NCI-H2227 (cell line): ENCODE measurements at regions not wholly inside any gene's neighbourhood (a gene's known extent, or its start where the extent isn't known, plus 50 kb on each side); places are given as distances from the start of the nearest gene placed in this dataset.
"Not testable (repeated sequence)": the region's sequence is repeated elsewhere in the genome, so short reads cannot be mapped to it uniquely, and the experiment has no call there.

Experiments
- DNase-seq: peaks from one replicate; lab custom pipeline; 2025; ENCODE audit not compliant: unreplicated experiment; lab: John Stamatoyannopoulos, UW

- no peak for DNase-seq
Observed at GRCh38 chr16:14384745-14385144, 245.3 kb downstream of the PARN start.

DNA sequence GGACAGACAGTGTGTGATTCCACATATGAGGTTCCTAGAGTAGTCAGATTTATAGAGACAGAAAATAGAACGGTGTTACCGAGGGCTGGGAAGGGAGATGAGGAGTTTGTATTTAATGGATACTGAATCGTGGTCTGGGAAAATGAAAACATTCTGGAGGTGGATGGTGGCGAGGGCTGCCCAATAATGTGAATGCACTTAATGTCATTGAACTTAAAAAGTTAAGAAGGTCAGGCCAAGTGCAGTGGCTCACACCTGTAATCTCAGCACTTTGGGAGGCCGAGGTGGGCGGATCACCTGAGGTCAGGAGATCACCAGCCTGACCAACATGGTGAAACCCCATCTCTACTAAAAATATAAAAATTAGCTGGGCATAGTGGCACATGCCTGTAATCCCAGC lies 246.2 kb downstream of the PARN start:
- not testable (repeated sequence) for DNase-seq

- DNase-seq: no peak
Observed at GRCh38 chr16:14378689-14379467, 251.2 kb downstream of the PARN start.

DNA sequence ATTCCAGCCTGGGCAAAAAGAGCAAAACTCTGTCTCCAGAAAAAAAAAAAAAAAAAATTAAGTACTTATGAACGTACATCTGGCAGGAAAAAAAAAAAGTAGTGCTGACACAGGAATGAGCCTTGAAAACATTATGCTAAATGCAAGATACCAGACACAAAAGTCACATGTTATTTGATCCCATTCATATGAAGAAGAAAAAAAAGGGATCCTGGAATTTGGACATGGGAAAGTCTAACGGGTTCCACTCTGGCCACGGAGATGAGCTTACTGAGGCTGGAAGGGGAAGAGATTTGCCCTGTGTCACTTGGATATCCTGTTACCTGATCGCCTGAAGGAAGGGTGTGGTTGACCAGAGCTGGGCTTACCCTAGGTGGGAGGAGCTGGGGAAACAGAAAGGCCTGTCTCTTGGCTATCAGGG lies 251.9 kb downstream of the PARN start:
- no peak for DNase-seq

DNA sequence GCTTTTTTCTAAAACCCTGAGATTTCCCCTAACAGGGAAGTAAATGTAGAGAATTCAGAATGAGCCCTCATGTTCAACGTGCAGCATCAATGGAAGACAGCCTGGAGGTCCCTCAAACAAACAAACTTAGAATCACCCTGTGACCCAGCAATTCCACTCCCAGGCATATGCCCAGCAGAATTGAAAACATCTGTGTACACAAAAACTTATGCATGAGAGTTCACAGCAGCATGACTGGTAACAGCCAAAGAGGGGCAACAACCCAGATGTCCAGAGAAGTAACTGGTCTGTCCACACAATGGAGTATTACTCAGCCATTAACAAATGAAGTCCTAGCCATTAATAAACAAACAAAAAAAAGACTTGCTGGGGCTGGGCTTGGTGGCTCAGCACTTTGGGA lies 252.7 kb downstream of the PARN start:
- no peak for DNase-seq

GRCh38 chr16:14375132-14375491 lies 254.9 kb downstream of the PARN start:
- DNase-seq: no peak

DNA sequence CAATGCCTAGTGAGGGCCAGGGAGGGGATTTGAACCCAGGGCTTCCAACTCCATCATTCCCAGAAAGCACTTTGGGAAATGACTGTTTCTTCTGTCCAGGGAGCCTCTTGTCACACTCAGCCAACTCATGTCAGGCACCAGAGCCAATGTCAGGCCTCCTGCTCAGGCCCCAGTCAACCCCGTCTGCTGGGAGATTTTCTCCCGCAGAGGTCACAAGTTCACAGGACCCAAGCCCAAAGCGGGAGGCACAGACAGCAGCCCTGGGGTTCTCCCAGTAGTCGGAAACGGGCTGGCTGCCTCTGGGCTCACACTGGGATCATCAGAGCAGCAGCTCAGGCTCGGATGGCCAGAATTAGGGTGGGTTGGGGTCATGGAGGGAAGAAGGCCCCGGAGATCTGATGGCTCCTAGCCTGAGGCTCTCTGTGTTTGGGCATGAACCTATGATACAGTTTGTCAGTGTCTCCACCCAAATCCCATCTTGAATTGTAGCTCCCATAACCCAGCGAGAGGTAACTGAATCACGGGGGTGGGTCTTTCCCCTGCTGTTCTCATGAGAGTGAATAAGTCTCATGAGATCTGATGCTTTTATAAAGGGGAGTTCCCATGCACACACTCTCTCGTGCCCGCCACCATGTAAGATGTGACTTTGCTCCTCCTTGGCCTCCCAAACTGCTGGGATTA lies 255.5 kb downstream of the PARN start:
- DNase-seq: no peak

GRCh38 chr16:14373896-14374295 lies 256.2 kb downstream of the PARN start:
- no peak for DNase-seq

DNA sequence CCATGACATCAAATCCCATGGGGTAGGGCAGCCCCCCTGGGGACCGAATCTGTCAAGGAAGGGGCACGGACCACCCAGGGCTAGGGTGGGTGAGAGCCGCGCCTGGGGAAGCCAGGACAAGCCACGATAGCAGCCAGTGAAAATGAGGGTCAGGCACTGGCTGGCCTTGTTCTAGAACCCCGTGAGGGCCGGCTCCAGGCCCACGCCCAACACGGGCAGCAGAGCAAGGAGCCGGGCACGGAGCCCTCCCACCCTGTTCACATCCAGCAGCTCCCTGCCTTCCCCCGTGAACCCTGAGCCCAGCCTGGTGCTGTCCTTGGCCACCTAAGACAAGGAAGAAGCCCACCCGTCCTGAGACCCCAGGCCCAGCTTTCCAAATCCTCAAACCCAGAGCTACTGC lies 256.7 kb downstream of the PARN start:
- DNase-seq: no peak

- DNase-seq: no peak
Observed at GRCh38 chr16:14372471-14372870, 257.6 kb downstream of the PARN start.

DNA sequence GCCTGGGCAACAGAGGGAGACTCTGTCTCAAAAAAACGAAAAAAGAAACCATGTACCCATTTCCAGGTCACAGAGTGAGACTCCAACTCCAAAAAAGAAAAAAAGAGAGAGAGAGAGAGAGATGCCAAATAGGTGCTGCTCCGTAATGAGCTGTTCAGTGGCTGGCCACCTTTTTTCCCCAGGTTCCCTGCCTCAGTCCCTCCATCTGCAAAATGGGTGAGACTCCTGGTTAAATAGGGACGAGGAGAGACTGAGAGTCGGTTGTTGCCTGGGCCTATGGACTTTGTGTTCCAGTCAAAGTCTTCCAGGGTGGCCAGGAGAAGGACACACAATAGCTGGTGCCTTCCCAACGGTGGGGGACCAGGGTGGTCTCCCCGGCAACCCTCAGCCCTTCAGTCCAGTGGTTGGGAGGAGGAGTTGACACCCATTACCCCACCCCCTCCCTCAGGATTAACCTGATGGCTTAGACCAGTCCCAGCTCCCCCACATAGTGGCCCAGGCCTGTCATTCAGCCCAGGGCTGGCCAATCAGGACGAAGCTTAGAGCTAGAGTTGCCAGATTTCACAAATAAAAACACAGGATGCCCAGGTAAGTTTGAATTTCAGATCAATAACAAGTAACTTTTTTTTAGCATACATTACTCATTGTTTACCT lies 258.2 kb downstream of the PARN start:
- no peak for DNase-seq

DNA sequence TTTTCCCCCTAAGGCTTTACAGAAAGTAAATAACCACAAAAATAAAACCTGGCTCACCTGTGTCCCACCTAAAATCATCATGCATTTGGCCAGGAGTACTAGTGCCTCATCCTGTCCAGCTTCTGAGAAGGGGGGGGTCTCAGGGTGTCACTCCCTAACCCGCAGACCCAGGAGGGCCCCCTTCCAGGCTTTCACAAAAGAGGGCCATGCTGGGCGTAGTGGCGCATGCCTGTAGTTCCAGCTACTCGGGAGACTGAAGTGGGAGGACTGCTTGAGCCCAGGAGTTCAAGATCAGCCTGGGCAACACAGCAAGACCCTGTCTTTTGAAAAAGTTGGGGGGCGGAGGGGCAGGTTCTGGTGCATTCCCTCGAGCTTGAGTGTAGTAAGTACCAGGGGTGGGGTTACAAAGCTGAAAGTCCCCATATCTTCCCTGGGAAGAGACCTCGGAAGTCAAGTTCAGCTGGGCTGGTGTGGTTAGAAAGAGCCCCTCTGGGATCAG lies 259.3 kb downstream of the PARN start:
- no peak for DNase-seq

GRCh38 chr16:14369734-14370598 lies 260.1 kb downstream of the PARN start:
- DNase-seq: no peak

DNA sequence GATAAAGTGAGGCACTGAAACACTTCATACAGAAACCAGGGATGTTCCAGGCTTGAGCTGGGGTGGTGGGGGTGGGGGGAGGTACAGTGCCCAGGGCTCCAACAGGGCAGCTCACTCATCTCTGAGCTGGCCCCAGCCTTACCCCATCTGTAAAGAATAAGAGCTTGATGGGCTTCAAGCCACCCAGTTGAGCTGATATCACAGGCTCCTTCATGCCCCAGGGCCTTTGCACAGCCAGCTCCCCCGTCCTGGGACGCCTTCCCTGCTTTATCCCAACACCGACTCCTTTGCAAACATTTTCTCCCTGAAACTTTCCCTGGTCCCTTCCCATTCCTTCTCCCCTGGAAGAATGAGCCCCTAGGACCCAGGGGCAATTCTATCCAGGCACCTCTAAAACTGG lies 261.7 kb downstream of the PARN start:
- DNase-seq: no peak

- no peak for DNase-seq
Observed at GRCh38 chr16:14366974-14367707, 262.9 kb downstream of the PARN start.

GRCh38 chr16:14366447-14366846 lies 263.6 kb downstream of the PARN start:
- no peak for DNase-seq

DNA sequence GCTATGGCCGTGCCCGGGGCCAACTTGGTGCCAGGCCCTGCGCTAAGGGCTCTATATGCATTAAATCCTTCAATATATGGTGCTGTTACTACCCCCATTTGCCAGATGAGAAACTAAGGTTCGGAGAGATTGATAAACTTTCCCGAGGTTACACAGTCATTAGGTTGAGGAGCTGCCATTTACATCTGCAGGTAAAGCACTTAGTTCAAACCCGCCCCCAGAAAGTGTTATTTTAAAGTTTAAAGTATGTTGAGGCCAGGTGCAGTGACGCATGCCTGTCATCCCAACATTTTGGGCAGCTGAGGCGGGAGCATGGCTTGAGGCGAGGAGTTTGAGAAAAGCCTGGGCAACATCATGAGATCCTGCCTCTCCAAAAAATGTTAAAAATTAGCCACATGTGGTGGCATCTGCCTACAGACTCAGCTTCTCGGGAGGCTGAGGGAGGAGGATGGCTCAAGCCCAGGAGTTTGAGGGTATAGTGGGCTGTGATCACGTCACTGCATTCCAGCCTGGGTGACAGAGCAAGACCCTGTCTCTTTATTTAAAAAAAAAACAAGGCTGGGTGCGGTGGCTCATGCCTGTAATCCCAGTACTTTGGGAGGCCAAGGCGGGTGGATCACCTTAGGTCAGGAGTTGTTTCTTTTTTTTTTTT lies 264.7 kb downstream of the PARN start:
- no peak for DNase-seq

- no peak for DNase-seq
Observed at GRCh38 chr16:14364386-14365199, 265.5 kb downstream of the PARN start.

GRCh38 chr16:14364112-14364385 lies 266.0 kb downstream of the PARN start:
- no peak for DNase-seq
